ENCODE measurements at regions not wholly inside any gene's neighbourhood (a gene's known extent, or its start where the extent isn't known, plus 50 kb on each side); places are given as distances from the start of the nearest gene placed in this dataset.

- DNase-seq (ENCODE audit: low spot score): no peak
- Histone ChIP-seq H3K36me3 (ENCODE audit: insufficient read depth) (no peaks in the 10 kb centered on the region), H3K27me3 (ENCODE audit: insufficient read depth) (no peaks in the 10 kb centered on the region), H3K9me2 (ENCODE audit: insufficient read depth) (0 out of 2 replicates have a peak, but pooled peaks cover 3% of the 10 kb centered on the region), H3K4me3 (no peak overlapping the region), H3K4me1 (ENCODE audit: insufficient read depth) (no peaks in the 10 kb centered on the region), H4K20me1 (replicated peaks; ENCODE audit: insufficient read depth) (no peaks in the 10 kb centered on the region), H3K4me2 (no peak overlapping the region), H3K27ac (ENCODE audit: low read depth) (no peak overlapping the region), H3K79me2 (replicated peaks; ENCODE audit: insufficient read depth) (no peaks in the 10 kb centered on the region), H3F3A (replicated peaks; ENCODE audit: low read depth) (no peaks in the 10 kb centered on the region), H2AFZ (no peak overlapping the region)
- Mint-ChIP-seq H3K9me3 (peaks cover 14% of the 10 kb centered on the region), H3K27ac (no peak overlapping the region), H3K27me3 (ENCODE audit: insufficient read depth, low read depth, poor library complexity) (peaks cover 2% of the 10 kb centered on the region), H3K36me3 (ENCODE audit: low read depth) (peaks cover 3% of the 10 kb centered on the region; the same call in 1 of the 3 replicates), H3K4me1 (no peaks in the 10 kb centered on the region), H3K4me3 (no peak overlapping the region)
- no peak for ATAC-seq
- TF ChIP-seq EZH2 (IDR thresholded peaks at IDR 0.05; ENCODE audit: low read depth, unreplicated experiment) (no peak), ETS1 (IDR thresholded peaks at IDR 0.05) (no peak), JUNB (IDR thresholded peaks at IDR 0.05; ENCODE audit: unreplicated experiment) (no peak), ZNF114 (CRISPR knock-in tag; IDR thresholded peaks at IDR 0.05) (no peak), REST (IDR thresholded peaks at IDR 0.05; ENCODE audit: unreplicated experiment) (no peak), CREB1 (CRISPR knock-in tag; IDR thresholded peaks at IDR 0.05; ENCODE audit: low read depth) (no peak), STAT1 (IDR thresholded peaks at IDR 0.05; ENCODE audit: unreplicated experiment) (no peak), CTCF (conservative IDR thresholded peaks at IDR 0.05; ENCODE audit: low read depth in 2 of 2) (no peak), NANOG (IDR thresholded peaks at IDR 0.05; ENCODE audit: borderline replicate concordance) (no peak), ZNF462 (CRISPR knock-in tag; IDR thresholded peaks at IDR 0.05) (no peak), ZNF331 (CRISPR knock-in tag; IDR thresholded peaks at IDR 0.05; ENCODE audit: low read depth) (no peak), EZH2phosphoT487 (IDR thresholded peaks at IDR 0.05; ENCODE audit: unreplicated experiment) (no peak), POLR2AphosphoS5 (IDR thresholded peaks at IDR 0.05; ENCODE audit: low read depth) (no peak)
Measured at GRCh38 chr7:46494028-46494427, 573.0 kb upstream of the IGFBP3 start.
